ENCODE measurements at regions not wholly inside any gene's neighbourhood (a gene's known extent, or its start where the extent isn't known, plus 50 kb on each side); places are given as distances from the start of the nearest gene placed in this dataset.

DNA sequence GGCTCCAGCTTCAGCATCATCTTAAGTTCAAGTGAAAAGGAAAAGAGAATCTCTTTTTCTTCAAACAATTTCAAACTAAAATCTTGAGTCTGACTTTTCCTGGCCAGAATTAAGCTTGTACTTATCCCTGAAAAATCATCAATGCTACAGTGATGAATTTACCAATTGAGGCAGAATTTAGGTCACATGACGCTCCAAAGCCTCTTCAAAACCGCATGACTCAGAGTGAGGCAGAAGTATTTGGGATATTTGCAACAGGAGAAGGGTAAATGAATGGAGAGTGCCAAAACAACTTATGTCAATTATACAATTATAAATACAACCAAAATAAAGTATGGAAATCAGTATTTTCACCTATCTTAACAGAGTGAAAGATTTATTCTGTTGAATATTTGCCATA, 515.5 kb downstream of the COL12A1 start:
- no peak for ATAC-seq
- TF ChIP-seq POU6F1 (CRISPR knock-in tag; IDR thresholded peaks at IDR 0.05; ENCODE audit: borderline replicate concordance, low read depth) = no peak
- no peak for TF ChIP-seq ZNF8 (CRISPR knock-in tag; IDR thresholded peaks at IDR 0.05)
- TF ChIP-seq, protein P1, sequence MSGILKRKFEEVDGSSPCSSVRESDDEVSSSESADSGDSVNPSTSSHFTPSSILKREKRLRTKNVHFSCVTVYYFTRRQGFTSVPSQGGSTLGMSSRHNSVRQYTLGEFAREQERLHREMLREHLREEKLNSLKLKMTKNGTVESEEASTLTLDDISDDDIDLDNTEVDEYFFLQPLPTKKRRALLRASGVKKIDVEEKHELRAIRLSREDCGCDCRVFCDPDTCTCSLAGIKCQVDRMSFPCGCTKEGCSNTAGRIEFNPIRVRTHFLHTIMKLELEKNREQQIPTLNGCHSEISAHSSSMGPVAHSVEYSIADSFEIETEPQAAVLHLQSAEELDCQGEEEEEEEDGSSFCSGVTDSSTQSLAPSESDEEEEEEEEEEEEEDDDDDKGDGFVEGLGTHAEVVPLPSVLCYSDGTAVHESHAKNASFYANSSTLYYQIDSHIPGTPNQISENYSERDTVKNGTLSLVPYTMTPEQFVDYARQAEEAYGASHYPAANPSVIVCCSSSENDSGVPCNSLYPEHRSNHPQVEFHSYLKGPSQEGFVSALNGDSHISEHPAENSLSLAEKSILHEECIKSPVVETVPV (CRISPR knock-in tag; IDR thresholded peaks at IDR 0.05) = no peak
- TF ChIP-seq, protein P2, sequence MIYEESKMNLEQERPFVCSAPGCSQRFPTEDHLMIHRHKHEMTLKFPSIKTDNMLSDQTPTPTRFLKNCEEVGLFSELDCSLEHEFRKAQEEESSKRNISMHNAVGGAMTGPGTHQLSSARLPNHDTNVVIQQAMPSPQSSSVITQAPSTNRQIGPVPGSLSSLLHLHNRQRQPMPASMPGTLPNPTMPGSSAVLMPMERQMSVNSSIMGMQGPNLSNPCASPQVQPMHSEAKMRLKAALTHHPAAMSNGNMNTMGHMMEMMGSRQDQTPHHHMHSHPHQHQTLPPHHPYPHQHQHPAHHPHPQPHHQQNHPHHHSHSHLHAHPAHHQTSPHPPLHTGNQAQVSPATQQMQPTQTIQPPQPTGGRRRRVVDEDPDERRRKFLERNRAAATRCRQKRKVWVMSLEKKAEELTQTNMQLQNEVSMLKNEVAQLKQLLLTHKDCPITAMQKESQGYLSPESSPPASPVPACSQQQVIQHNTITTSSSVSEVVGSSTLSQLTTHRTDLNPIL (CRISPR knock-in tag; IDR thresholded peaks at IDR 0.05; ENCODE audit: low read depth) = no peak
- TF ChIP-seq RARB (CRISPR knock-in tag; IDR thresholded peaks at IDR 0.05) = no peak
- TF ChIP-seq TCF4 (CRISPR knock-in tag; IDR thresholded peaks at IDR 0.05; ENCODE audit: borderline replicate concordance) = no peak
- TF ChIP-seq ZFP30 (CRISPR knock-in tag; IDR thresholded peaks at IDR 0.05) = no peak
- TF ChIP-seq ESRRG (CRISPR knock-in tag; IDR thresholded peaks at IDR 0.05) = no peak
- TF ChIP-seq, protein P3, sequence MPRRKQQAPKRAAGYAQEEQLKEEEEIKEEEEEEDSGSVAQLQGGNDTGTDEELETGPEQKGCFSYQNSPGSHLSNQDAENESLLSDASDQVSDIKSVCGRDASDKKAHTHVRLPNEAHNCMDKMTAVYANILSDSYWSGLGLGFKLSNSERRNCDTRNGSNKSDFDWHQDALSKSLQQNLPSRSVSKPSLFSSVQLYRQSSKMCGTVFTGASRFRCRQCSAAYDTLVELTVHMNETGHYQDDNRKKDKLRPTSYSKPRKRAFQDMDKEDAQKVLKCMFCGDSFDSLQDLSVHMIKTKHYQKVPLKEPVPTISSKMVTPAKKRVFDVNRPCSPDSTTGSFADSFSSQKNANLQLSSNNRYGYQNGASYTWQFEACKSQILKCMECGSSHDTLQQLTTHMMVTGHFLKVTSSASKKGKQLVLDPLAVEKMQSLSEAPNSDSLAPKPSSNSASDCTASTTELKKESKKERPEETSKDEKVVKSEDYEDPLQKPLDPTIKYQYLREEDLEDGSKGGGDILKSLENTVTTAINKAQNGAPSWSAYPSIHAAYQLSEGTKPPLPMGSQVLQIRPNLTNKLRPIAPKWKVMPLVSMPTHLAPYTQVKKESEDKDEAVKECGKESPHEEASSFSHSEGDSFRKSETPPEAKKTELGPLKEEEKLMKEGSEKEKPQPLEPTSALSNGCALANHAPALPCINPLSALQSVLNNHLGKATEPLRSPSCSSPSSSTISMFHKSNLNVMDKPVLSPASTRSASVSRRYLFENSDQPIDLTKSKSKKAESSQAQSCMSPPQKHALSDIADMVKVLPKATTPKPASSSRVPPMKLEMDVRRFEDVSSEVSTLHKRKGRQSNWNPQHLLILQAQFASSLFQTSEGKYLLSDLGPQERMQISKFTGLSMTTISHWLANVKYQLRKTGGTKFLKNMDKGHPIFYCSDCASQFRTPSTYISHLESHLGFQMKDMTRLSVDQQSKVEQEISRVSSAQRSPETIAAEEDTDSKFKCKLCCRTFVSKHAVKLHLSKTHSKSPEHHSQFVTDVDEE (CRISPR knock-in tag; IDR thresholded peaks at IDR 0.05) = no peak
- TF ChIP-seq SNAI2 (CRISPR knock-in tag; IDR thresholded peaks at IDR 0.05) = no peak
- no peak for TF ChIP-seq CSDC2 (CRISPR knock-in tag; IDR thresholded peaks at IDR 0.05)
- no peak for TF ChIP-seq GLIS3 (CRISPR knock-in tag; IDR thresholded peaks at IDR 0.05)

GRCh38 chr6:74689601-74690000, 516.3 kb downstream of the COL12A1 start:
- ATAC-seq = no peak
- TF ChIP-seq, protein P1 (CRISPR knock-in tag; IDR thresholded peaks at IDR 0.05) = no peak
- TF ChIP-seq ZNF70 (CRISPR knock-in tag; IDR thresholded peaks at IDR 0.05) = no peak
- TF ChIP-seq TOX (CRISPR knock-in tag; IDR thresholded peaks at IDR 0.05; ENCODE audit: borderline replicate concordance) = no peak
- no peak for TF ChIP-seq ZFP3 (CRISPR knock-in tag; IDR thresholded peaks at IDR 0.05)
- TF ChIP-seq RARB (CRISPR knock-in tag; IDR thresholded peaks at IDR 0.05) = no peak
- no peak for TF ChIP-seq SNAI2 (CRISPR knock-in tag; IDR thresholded peaks at IDR 0.05)
- no peak for TF ChIP-seq ZC3H10 (CRISPR knock-in tag; IDR thresholded peaks at IDR 0.05)
- TF ChIP-seq BACH2 (CRISPR knock-in tag; IDR thresholded peaks at IDR 0.05; ENCODE audit: borderline replicate concordance) = no peak
- no peak for TF ChIP-seq POU6F1 (CRISPR knock-in tag; IDR thresholded peaks at IDR 0.05; ENCODE audit: borderline replicate concordance, low read depth)
- TF ChIP-seq ZNF8 (CRISPR knock-in tag; IDR thresholded peaks at IDR 0.05) = no peak
- no peak for TF ChIP-seq ISL1 (CRISPR knock-in tag; IDR thresholded peaks at IDR 0.05)
- no peak for TF ChIP-seq ESRRG (CRISPR knock-in tag; IDR thresholded peaks at IDR 0.05)
- no peak for TF ChIP-seq ARNTL (CRISPR knock-in tag; IDR thresholded peaks at IDR 0.05; ENCODE audit: borderline replicate concordance, low read depth)
- TF ChIP-seq TCF4 (CRISPR knock-in tag; IDR thresholded peaks at IDR 0.05; ENCODE audit: borderline replicate concordance) = no peak
- no peak for TF ChIP-seq GLIS3 (CRISPR knock-in tag; IDR thresholded peaks at IDR 0.05)
- TF ChIP-seq, protein P3 (CRISPR knock-in tag; IDR thresholded peaks at IDR 0.05) = no peak
- no peak for TF ChIP-seq ZNF565 (CRISPR knock-in tag; conservative IDR thresholded peaks at IDR 0.05; ENCODE audit: low read depth)
- TF ChIP-seq PATZ1 (CRISPR knock-in tag; IDR thresholded peaks at IDR 0.05; ENCODE audit: borderline replicate concordance) = no peak
- TF ChIP-seq ZFP30 (CRISPR knock-in tag; IDR thresholded peaks at IDR 0.05) = no peak

All from SK-N-SH treated with all-trans-retinoic acid at 6 μM for 48 hours (cell line).